ENCODE measurements at regions not wholly inside any gene's neighbourhood (a gene's known extent, or its start where the extent isn't known, plus 50 kb on each side); places are given as distances from the start of the nearest gene placed in this dataset.

GRCh38 chr11:115887727-115888126, 383.5 kb upstream of the CADM1 start:
- TF ChIP-seq CTCF (IDR thresholded peaks at IDR 0.05; ENCODE audit: low read depth, low read length) (no peak), EZH2phosphoT487 (IDR thresholded peaks at IDR 0.05; ENCODE audit: low read depth) (no peak)

Measured in OCI-LY3 (cell line).